Kidney capillary endothelial cell (primary cell): ENCODE measurements at regions not wholly inside any gene's neighbourhood (a gene's known extent, or its start where the extent isn't known, plus 50 kb on each side); places are given as distances from the start of the nearest gene placed in this dataset.
"Not testable (repeated sequence)": the region's sequence is repeated elsewhere in the genome, so short reads cannot be mapped to it uniquely, and the experiment has no call there.

Experiments used
- DNase-seq: peaks from one replicate; pipeline ENCODE4 v3.0.0-alpha.2; 2018; ENCODE audit warnings: low spot score

GRCh38 chr14:106488291-106488690 lies 961.9 kb downstream of the TMEM121 start:
- no peak for DNase-seq

GRCh38 chr14:106489112-106489881 lies 962.9 kb downstream of the TMEM121 start:
- DNase-seq, result no peak

GRCh38 chr14:106490442-106490841 lies 964.1 kb downstream of the TMEM121 start:
- no peak for DNase-seq

GRCh38 chr14:106491851-106492250 lies 965.5 kb downstream of the TMEM121 start:
- no peak for DNase-seq

GRCh38 chr14:106493962-106494823 lies 967.8 kb downstream of the TMEM121 start:
- DNase-seq, result no peak

GRCh38 chr14:106500571-106500970 lies 974.2 kb downstream of the TMEM121 start:
- DNase-seq, result no peak

GRCh38 chr14:106501898-106502297 lies 975.5 kb downstream of the TMEM121 start:
- DNase-seq, result no peak

GRCh38 chr14:106505366-106505765 lies 979.0 kb downstream of the TMEM121 start:
- DNase-seq, result no peak

- DNase-seq, result no peak
These were observed 980.5 kb downstream of the TMEM121 start for GRCh38 chr14:106506881-106507305.

- no peak for DNase-seq
These were observed 981.0 kb downstream of the TMEM121 start for GRCh38 chr14:106507354-106507753.

- DNase-seq, result no peak
These were observed 981.8 kb downstream of the TMEM121 start for GRCh38 chr14:106508216-106508615.

GRCh38 chr14:106509176-106509575 lies 982.8 kb downstream of the TMEM121 start:
- no peak for DNase-seq

- no peak for DNase-seq
These were observed 983.4 kb downstream of the TMEM121 start for GRCh38 chr14:106509807-106510206.

- DNase-seq, result no peak
These were observed 984.8 kb downstream of the TMEM121 start for GRCh38 chr14:106511006-106511799.

GRCh38 chr14:106511800-106512198 lies 985.4 kb downstream of the TMEM121 start:
- DNase-seq, result no peak

- DNase-seq, result no peak
These were observed 986.9 kb downstream of the TMEM121 start for GRCh38 chr14:106513302-106513701.

GRCh38 chr14:106518054-106518943 lies 991.9 kb downstream of the TMEM121 start:
- no peak for DNase-seq

- not testable (repeated sequence) for DNase-seq
These were observed 995.7 kb downstream of the TMEM121 start for GRCh38 chr14:106522118-106522517.

GRCh38 chr14:106522990-106523389 lies 996.6 kb downstream of the TMEM121 start:
- DNase-seq, result no peak

- no peak for DNase-seq
These were observed 1002.3 kb downstream of the TMEM121 start for GRCh38 chr14:106528717-106529116.

GRCh38 chr14:106530031-106530422 lies 1003.6 kb downstream of the TMEM121 start:
- no peak for DNase-seq
